GM12872 (cell line): ENCODE measurements at regions not wholly inside any gene's neighbourhood (a gene's known extent, or its start where the extent isn't known, plus 50 kb on each side); places are given as distances from the start of the nearest gene placed in this dataset.

ENCODE experiments used
- TF ChIP-seq, protein P1 (sequence below): IDR thresholded peaks from 3 replicates; pipeline ENCODE4 v1.5.1; 2011; ENCODE audit warnings: low read depth, mild to moderate bottlenecking, low read length, moderate library complexity; ENCODE audit not compliant: insufficient read depth

DNA sequence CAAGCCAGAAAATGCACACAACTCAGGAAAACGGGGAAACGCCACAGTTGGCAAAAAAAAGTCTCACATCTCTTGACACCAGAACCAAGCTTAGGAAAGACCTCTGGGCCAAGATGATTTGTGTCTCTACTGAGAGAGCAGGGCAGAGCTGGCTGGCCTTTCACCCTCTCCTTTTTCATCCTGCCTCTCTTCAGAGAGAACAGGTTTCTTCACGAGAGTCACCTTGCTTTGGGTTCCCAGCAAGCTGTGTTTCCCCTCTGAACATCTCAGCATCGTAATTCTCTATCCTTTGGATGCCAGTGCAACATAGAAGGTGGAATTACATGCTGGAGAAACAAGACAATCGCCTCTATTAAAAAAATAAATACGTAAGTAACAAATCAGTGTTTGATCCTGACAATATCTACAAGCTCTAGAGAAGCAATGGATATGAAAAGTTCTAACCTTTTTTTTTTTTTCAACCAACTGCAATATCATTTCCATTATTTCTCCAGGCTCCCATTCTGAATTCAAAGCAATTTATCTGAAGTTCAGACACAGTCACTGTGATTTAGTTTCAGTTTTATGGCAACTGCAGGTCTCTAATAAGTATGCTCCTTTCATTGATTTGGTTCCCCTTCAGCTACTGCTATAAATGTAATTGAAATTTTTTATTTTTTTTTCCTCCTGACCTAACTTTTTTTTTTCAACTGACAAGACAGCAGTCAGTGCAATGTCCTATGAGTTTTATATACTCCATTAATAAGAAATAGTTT, 708.6 kb downstream of the DTWD2 start:
- TF ChIP-seq, protein P1, sequence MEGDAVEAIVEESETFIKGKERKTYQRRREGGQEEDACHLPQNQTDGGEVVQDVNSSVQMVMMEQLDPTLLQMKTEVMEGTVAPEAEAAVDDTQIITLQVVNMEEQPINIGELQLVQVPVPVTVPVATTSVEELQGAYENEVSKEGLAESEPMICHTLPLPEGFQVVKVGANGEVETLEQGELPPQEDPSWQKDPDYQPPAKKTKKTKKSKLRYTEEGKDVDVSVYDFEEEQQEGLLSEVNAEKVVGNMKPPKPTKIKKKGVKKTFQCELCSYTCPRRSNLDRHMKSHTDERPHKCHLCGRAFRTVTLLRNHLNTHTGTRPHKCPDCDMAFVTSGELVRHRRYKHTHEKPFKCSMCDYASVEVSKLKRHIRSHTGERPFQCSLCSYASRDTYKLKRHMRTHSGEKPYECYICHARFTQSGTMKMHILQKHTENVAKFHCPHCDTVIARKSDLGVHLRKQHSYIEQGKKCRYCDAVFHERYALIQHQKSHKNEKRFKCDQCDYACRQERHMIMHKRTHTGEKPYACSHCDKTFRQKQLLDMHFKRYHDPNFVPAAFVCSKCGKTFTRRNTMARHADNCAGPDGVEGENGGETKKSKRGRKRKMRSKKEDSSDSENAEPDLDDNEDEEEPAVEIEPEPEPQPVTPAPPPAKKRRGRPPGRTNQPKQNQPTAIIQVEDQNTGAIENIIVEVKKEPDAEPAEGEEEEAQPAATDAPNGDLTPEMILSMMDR: no peak

DNA sequence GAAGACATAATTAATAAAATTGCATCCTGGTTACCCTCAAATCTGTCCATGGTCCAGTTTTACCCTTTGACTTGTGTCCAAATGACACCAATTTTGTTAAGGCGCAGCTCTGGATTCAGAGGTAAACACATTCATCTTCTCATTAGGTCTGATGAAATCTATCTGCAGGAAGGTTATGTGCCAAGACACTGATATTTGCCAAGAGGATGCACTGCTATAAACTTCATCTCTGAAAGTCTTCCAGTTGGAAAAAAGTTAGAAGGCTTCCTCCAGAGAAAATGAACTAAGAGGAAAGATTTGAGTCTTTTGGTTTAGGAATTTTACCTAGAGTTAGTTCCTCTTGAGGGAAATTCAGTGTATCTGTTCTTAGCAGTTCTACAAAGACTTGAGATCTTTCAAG, 717.8 kb downstream of the DTWD2 start:
- TF ChIP-seq, protein P1: no peak

DNA sequence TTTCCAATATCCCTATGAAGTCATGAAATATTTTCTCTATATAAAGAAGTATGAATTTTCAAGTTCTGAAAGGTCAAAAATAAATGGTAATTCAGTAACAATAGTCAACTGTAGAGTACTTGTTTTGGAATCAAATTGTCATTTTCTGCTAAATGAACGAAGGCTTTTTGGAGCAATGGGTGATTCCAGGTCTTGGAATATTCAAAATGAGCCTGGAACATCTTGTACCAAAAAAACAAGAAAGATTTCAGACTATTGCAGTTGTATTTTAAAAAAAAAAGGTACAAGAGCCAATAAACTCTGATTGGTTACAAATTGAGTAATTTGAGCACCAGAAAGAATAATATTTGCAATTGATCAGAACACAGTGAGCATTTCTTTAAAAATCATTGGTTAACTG, 730.1 kb downstream of the DTWD2 start:
- TF ChIP-seq, protein P1: no peak

DNA sequence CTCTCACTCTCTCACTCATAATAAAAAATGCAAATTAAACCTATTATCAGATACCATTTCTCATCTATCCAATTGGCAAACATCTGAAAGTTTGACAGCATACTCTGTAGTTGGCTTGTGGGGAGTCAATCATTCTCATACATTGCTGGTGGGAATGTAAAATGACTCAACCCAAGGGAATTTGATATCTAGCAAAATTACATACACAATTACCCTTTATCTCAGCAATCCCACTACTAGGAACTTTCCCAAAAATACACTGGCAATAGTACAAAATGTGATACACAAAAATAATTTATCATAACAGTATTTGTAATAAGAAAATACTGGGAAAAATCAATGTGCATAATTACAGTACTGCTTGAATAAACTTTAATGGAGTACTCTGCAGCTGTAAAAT, 731.3 kb downstream of the DTWD2 start:
- TF ChIP-seq, protein P1: no peak

DNA sequence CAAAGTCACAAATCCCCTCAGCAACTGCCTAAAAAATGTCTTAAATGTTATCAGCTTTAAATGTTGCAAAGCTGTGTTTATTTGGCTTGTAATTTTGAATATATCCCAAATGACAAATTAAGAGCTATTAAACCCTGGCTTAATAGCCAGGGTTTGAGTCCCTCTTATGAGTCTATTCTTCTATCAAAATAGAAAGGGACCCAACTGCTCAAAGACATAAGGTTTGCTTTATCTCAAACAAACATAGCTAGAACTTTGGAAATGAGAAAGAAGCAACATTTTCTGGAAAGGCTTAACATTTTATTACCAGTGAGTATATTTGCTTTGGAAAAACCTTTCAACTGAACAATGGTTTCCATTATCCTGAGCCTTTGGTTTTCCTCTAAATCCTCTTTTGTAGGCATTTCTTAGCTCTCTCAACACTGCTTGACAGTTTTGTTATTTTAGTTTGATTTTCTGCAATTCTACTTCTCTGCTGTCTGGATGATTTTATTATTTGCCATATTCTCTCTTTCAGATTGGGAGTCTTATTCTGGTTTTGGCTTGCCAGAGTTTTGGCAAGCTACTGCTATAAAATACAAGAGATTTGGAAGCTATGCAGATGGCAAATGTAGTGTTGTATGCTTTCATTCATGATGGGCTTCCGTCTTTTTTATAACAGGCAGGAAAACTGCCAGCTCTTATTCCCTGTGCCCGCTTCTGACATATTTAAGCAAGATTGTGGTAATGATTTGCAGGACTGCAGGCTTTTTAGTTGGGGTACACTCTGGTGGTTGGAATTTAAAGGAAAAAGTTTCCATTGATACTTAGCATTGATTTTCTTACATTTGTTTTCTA, 734.9 kb downstream of the DTWD2 start:
- TF ChIP-seq, protein P1: no peak

DNA sequence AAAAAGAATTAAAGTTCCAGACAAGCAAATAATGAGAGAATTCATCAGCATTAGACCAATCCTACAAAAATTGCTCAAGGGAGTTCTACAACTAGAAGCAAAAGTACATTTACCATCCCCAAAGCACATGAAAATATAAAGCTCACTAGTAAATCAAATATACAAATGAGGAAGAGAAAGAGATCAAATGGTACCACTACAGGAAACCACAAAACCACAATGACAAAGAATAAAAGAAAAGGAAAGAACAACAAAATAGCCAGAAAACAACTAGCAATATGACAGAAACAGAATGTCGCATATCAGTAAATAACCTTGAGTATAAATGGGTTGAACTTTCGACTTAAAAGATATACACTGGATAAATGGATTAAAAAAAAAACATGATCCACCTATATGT, 739.0 kb downstream of the DTWD2 start:
- TF ChIP-seq, protein P1: no peak

DNA sequence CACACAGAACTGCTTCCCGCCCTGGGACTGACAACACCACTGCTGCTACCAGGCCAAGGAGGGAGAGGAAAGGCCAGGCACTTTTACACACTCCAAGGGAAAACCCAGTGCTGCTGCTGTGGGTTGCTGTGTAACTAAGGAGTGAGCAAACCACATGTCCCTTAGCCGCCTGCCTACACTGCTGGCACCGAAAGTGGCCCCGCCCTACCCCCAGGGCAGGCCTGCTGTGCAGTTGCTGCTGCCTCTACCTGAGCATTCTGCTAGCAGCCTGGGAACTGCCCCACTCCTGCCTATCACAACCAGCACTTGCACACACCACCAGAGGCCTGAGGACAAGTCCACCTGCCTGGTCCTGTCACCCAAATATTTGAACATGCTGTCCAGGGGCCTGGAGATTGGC, 740.9 kb downstream of the DTWD2 start:
- TF ChIP-seq, protein P1: no peak
